HG03469 (cell line): ENCODE measurements at regions not wholly inside any gene's neighbourhood (a gene's known extent, or its start where the extent isn't known, plus 50 kb on each side); places are given as distances from the start of the nearest gene placed in this dataset.

Experiments
- ATAC-seq: cut with Tn5 transposase; IDR thresholded peaks from one replicate; pipeline ENCODE4 v1.9.1; 2021; ENCODE audit warnings: mild to moderate bottlenecking, moderate library complexity, moderate number of reproducible peaks; ENCODE audit not compliant: unreplicated experiment

- no peak for ATAC-seq
Measured at GRCh38 chr3:24905266-24905665, 410.6 kb upstream of the THRB start.

- no peak for ATAC-seq
Measured at GRCh38 chr3:24907106-24907505, 412.5 kb upstream of the THRB start.

GRCh38 chr3:24911076-24911475 is 416.4 kb upstream of the THRB start:
- ATAC-seq = no peak

- ATAC-seq = no peak
Measured at GRCh38 chr3:24915639-24916038, 421.0 kb upstream of the THRB start.

- ATAC-seq = no peak
Measured at GRCh38 chr3:24917908-24918307, 423.3 kb upstream of the THRB start.

- ATAC-seq = no peak
Measured at GRCh38 chr3:24923570-24923969, 428.9 kb upstream of the THRB start.

- ATAC-seq = no peak
Measured at GRCh38 chr3:24929521-24929920, 434.9 kb upstream of the THRB start.

- no peak for ATAC-seq
Measured at GRCh38 chr3:24933401-24933800, 438.8 kb upstream of the THRB start.

GRCh38 chr3:24936574-24936973 is 441.9 kb upstream of the THRB start:
- no peak for ATAC-seq

- ATAC-seq = no peak
Measured at GRCh38 chr3:24937228-24937627, 442.6 kb upstream of the THRB start.

GRCh38 chr3:24937780-24938179 is 443.1 kb upstream of the THRB start:
- ATAC-seq = no peak

GRCh38 chr3:24943961-24944360 is 449.3 kb upstream of the THRB start:
- no peak for ATAC-seq

- ATAC-seq = no peak
Measured at GRCh38 chr3:24944805-24945520, 450.3 kb upstream of the THRB start.

GRCh38 chr3:24945563-24945962 is 450.9 kb upstream of the THRB start:
- no peak for ATAC-seq

GRCh38 chr3:24947103-24947502 is 452.5 kb upstream of the THRB start:
- no peak for ATAC-seq

- ATAC-seq = no peak
Measured at GRCh38 chr3:24951180-24951579, 456.5 kb upstream of the THRB start.

GRCh38 chr3:24952388-24952787 is 457.7 kb upstream of the THRB start:
- no peak for ATAC-seq

- ATAC-seq = no peak
Measured at GRCh38 chr3:24953060-24953771, 458.6 kb upstream of the THRB start.

GRCh38 chr3:24956613-24957012 is 462.0 kb upstream of the THRB start:
- no peak for ATAC-seq

GRCh38 chr3:24958271-24958670 is 463.6 kb upstream of the THRB start:
- ATAC-seq = no peak

GRCh38 chr3:24958910-24959447 is 464.3 kb upstream of the THRB start:
- no peak for ATAC-seq
